H9 (cell line): ENCODE measurements at regions not wholly inside any gene's neighbourhood (a gene's known extent, or its start where the extent isn't known, plus 50 kb on each side); places are given as distances from the start of the nearest gene placed in this dataset.

ENCODE experiments used
- DNase-seq: peaks from one replicate; pipeline ENCODE4 v3.0.0-alpha.2; 2017
- H2AFZ ChIP-seq: one replicate; pipeline ENCODE4 v1.6.1; 2013; ENCODE audit warnings: mild to moderate bottlenecking, low read length, control low read depth, moderate library complexity
- H2AK5ac ChIP-seq: 2 replicates; pipeline ENCODE4 v1.6.1; 2013; ENCODE audit warnings: low read length, control low read depth, mixed read lengths; ENCODE audit not compliant: insufficient read length
- H2BK120ac ChIP-seq: one replicate; pipeline ENCODE4 v1.6.1; 2013; ENCODE audit warnings: low read depth, mild to moderate bottlenecking, low read length, control low read depth, inconsistent platforms; ENCODE audit not compliant: poor library complexity, severe bottlenecking
- H2BK12ac ChIP-seq: 2 replicates; pipeline ENCODE4 v1.6.1; 2013; ENCODE audit warnings: low read length, control low read depth, mixed read lengths, low read depth; ENCODE audit not compliant: insufficient read length
- H2BK15ac ChIP-seq: 2 replicates; pipeline ENCODE4 v1.6.1; 2013; ENCODE audit warnings: low read depth, low read length, control low read depth
- H2BK20ac ChIP-seq: one replicate; pipeline ENCODE4 v1.6.1; 2013; ENCODE audit warnings: low read depth, mild to moderate bottlenecking, low read length, control low read depth, inconsistent platforms; ENCODE audit not compliant: poor library complexity, severe bottlenecking
- H2BK5ac ChIP-seq: 2 replicates; pipeline ENCODE4 v1.6.1; 2013; ENCODE audit warnings: low read length, control low read depth, mixed read lengths; ENCODE audit not compliant: insufficient read length
- H3K14ac ChIP-seq: 2 replicates; pipeline ENCODE4 v1.6.1; 2013; ENCODE audit warnings: low read length, control low read depth; ENCODE audit not compliant: insufficient read depth
- H3K18ac ChIP-seq: 2 replicates; pipeline ENCODE4 v1.6.1; 2013; ENCODE audit warnings: low read depth, mild to moderate bottlenecking, mixed read lengths, low read length, control low read depth; ENCODE audit not compliant: insufficient read length
- H3K23ac ChIP-seq: 2 replicates; pipeline ENCODE4 v1.6.1; 2013; ENCODE audit warnings: low read length, control low read depth, mixed read lengths, low read depth; ENCODE audit not compliant: insufficient read length
- H3K23me2 ChIP-seq: 2 replicates; pipeline ENCODE4 v1.6.1; 2013; ENCODE audit warnings: low read depth, mild to moderate bottlenecking, mixed read lengths, low read length, control low read depth; ENCODE audit not compliant: insufficient read length, poor library complexity, severe bottlenecking
- H3K27ac ChIP-seq: 2 replicates; pipeline ENCODE4 v1.5.1; 2013; ENCODE audit warnings: low read length, control low read depth, mixed read lengths, low read depth; ENCODE audit not compliant: insufficient read length
- H3K27me3 ChIP-seq: 2 replicates; pipeline ENCODE4 v1.6.1; 2013; ENCODE audit warnings: low read length, control low read depth, inconsistent platforms; ENCODE audit not compliant: insufficient read depth
- H3K4ac ChIP-seq: 2 replicates; pipeline ENCODE4 v1.6.1; 2013; ENCODE audit warnings: low read depth, mild to moderate bottlenecking, control low read depth, inconsistent platforms, low read length, moderate library complexity
- H3K4me1 ChIP-seq: 2 replicates; pipeline ENCODE4 v1.6.1; 2013; ENCODE audit warnings: low read length, control low read depth, inconsistent platforms; ENCODE audit not compliant: insufficient read depth
- H3K4me2 ChIP-seq: 2 replicates; pipeline ENCODE4 v1.6.1; 2013; ENCODE audit warnings: low read length, control low read depth, mixed read lengths; ENCODE audit not compliant: insufficient read length, insufficient read depth
- H3K56ac ChIP-seq: 2 replicates; pipeline ENCODE4 v1.6.1; 2013; ENCODE audit warnings: low read depth, mild to moderate bottlenecking, mixed read lengths, low read length, control low read depth; ENCODE audit not compliant: insufficient read length
- H3K79me1 ChIP-seq: 2 replicates; pipeline ENCODE4 v1.6.1; 2013; ENCODE audit warnings: low read depth, mild to moderate bottlenecking, moderate library complexity, low read length, control low read depth, inconsistent platforms; ENCODE audit not compliant: insufficient read depth, poor library complexity, severe bottlenecking
- H3K79me2 ChIP-seq: 2 replicates; pipeline ENCODE4 v1.6.1; 2013; ENCODE audit warnings: low read length, control low read depth, inconsistent platforms; ENCODE audit not compliant: insufficient read depth
- H3K9ac ChIP-seq: 2 replicates; pipeline ENCODE4 v1.6.1; 2013; ENCODE audit warnings: low read length, control low read depth, mixed read lengths; ENCODE audit not compliant: insufficient read length; ENCODE audit errors: extremely low read depth
- H3K9me3 ChIP-seq: one replicate; pipeline ENCODE4 v1.6.1; 2013; ENCODE audit warnings: low read depth, low read length, inconsistent platforms; ENCODE audit not compliant: control insufficient read depth
- H3T11ph ChIP-seq: one replicate; pipeline ENCODE4 v1.6.1; 2013; ENCODE audit warnings: mild to moderate bottlenecking, low read length, control low read depth, inconsistent platforms
- H4K20me1 ChIP-seq: one replicate; pipeline ENCODE4 v1.6.1; 2013; ENCODE audit not compliant: control insufficient read depth, insufficient read length, insufficient read depth
- H4K5ac ChIP-seq: 2 replicates; pipeline ENCODE4 v1.6.1; 2013; ENCODE audit warnings: low read depth, mild to moderate bottlenecking, mixed read lengths, low read length, control low read depth; ENCODE audit not compliant: insufficient read length
- H4K8ac ChIP-seq: replicated peaks from 2 replicates; pipeline ENCODE4 v1.6.1; 2013; ENCODE audit warnings: low read length, control low read depth, mixed read lengths, low read depth; ENCODE audit not compliant: insufficient read length
- H4K91ac ChIP-seq: 2 replicates; pipeline ENCODE4 v1.6.1; 2013; ENCODE audit warnings: low read depth, mild to moderate bottlenecking, moderate library complexity, mixed read lengths, low read length, control low read depth; ENCODE audit not compliant: insufficient read length
- H3K27ac Mint-ChIP-seq, 3 experiments: 2 replicates in 2 of 3; 3 replicates in 1 of 3; pipeline ENCODE4 v1.8.0; 2020 to 2021; ENCODE audit warnings: mixed read lengths in 3 of 3, mild to moderate bottlenecking in 1 of 3, moderate library complexity in 1 of 3
- H3K27me3 Mint-ChIP-seq: 2 replicates; pipeline ENCODE4 v1.8.0; 2021; ENCODE audit warnings: low read depth, mild to moderate bottlenecking, moderate library complexity, mixed read lengths
- H3K36me3 Mint-ChIP-seq, 3 experiments: 2 replicates in 2 of 3; 3 replicates in 1 of 3; pipeline ENCODE4 v1.8.0; 2020 to 2021; ENCODE audit warnings: low read depth in 3 of 3, mixed read lengths in 3 of 3; ENCODE audit not compliant: insufficient read depth in 1 of 3
- H3K4me1 Mint-ChIP-seq, 2 experiments: 2 replicates each; pipeline ENCODE4 v1.8.0; 2020; ENCODE audit warnings: mixed read lengths in 2 of 2
- H3K4me3 Mint-ChIP-seq, 2 experiments: 2 replicates in 1 of 2; 3 replicates in 1 of 2; pipeline ENCODE4 v1.8.0; 2020 to 2021; ENCODE audit warnings: mild to moderate bottlenecking in 2 of 2, mixed read lengths in 2 of 2, moderate library complexity in 1 of 2
- H3K9me3 Mint-ChIP-seq, 2 experiments: 2 replicates in 1 of 2; 3 replicates in 1 of 2; pipeline ENCODE4 v1.8.0; 2020; ENCODE audit warnings: mild to moderate bottlenecking in 2 of 2, mixed read lengths in 2 of 2, moderate library complexity in 1 of 2
- WGBS: extraction: QIAGEN DNeasy Blood & Tissue Kit; methylation state at CpG from one replicate; pipeline ENCODE4 v1.1.7; 2013; ENCODE audit warnings: missing lambda C conversion rate, low lambda C conversion rate, mixed read lengths; ENCODE audit not compliant: insufficient read length; ENCODE audit errors: extremely low coverage; 5-methylcytosine and 5-hydroxymethylcytosine counted together
- TF ChIP-seq, protein P1 (sequence below): fragments of 200-600 bp; sonication (generic); conservative IDR thresholded peaks from 3 replicates; pipeline ENCODE4 v1.8.0; 2021; ENCODE audit warnings: antibody characterized with exemption, mild to moderate bottlenecking

- H4K5ac ChIP-seq = no peak overlapping the region
- H4K8ac ChIP-seq = no peak overlapping the region
- no peaks in the 10 kb centered on the region for H3K9me3 ChIP-seq
Observed at GRCh38 chr20:60352017-60352416, 393.8 kb downstream of the CDH26 start.

More at GRCh38 chr20:60352017-60352416, 393.8 kb downstream of the CDH26 start:
- no peak overlapping the region for H3K27ac Mint-ChIP-seq
- no peak overlapping the region for H3K4me3 Mint-ChIP-seq
- no peaks in the 10 kb centered on the region for H3K36me3 Mint-ChIP-seq
- peaks cover 0 to 8% of the 10 kb centered on the region in 2 experiments; a peak in 3 of 5 replicates for H3K9me3 Mint-ChIP-seq
- Histone ChIP-seq H2AK5ac (no peak overlapping the region), H4K91ac (no peak overlapping the region), H4K20me1 (no peaks in the 10 kb centered on the region), H2AFZ (no peak overlapping the region), H3K79me2 (no peaks in the 10 kb centered on the region), H2BK5ac (no peak overlapping the region), H3K4ac (no peak overlapping the region), H3K27me3 (no peaks in the 10 kb centered on the region), H3K4me2 (no peak overlapping the region), H3K79me1 (no peaks in the 10 kb centered on the region), H2BK120ac (no peak overlapping the region), H3K4me1 (no peaks in the 10 kb centered on the region), H3K27ac (no peak overlapping the region), H3K9ac (no peak overlapping the region), H3T11ph (no peak overlapping the region), H3K56ac (no peak overlapping the region), H3K14ac (no peak overlapping the region), H2BK20ac (no peak overlapping the region), H2BK15ac (no peak overlapping the region), H3K23me2 (no peaks in the 10 kb centered on the region), H3K23ac (no peak overlapping the region), H2BK12ac (no peak overlapping the region), H3K18ac (no peak overlapping the region)
- no CpG with 5 or more reads among the region's 2 CpGs for WGBS
- DNase-seq = no peak
- H3K4me1 Mint-ChIP-seq = no peaks in the 10 kb centered on the region
- TF ChIP-seq, protein P1, sequence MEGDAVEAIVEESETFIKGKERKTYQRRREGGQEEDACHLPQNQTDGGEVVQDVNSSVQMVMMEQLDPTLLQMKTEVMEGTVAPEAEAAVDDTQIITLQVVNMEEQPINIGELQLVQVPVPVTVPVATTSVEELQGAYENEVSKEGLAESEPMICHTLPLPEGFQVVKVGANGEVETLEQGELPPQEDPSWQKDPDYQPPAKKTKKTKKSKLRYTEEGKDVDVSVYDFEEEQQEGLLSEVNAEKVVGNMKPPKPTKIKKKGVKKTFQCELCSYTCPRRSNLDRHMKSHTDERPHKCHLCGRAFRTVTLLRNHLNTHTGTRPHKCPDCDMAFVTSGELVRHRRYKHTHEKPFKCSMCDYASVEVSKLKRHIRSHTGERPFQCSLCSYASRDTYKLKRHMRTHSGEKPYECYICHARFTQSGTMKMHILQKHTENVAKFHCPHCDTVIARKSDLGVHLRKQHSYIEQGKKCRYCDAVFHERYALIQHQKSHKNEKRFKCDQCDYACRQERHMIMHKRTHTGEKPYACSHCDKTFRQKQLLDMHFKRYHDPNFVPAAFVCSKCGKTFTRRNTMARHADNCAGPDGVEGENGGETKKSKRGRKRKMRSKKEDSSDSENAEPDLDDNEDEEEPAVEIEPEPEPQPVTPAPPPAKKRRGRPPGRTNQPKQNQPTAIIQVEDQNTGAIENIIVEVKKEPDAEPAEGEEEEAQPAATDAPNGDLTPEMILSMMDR = no peak
- H3K27me3 Mint-ChIP-seq = peaks cover 6% of the 10 kb centered on the region
